Breast epithelium (tissue), 4 donors: ENCODE measurements at regions not wholly inside any gene's neighbourhood (a gene's known extent, or its start where the extent isn't known, plus 50 kb on each side); places are given as distances from the start of the nearest gene placed in this dataset.

Experiments
- DNase-seq, 2 donors: peaks; one replicate each; pipeline ENCODE4 v3.0.0-alpha.2; 2019; ENCODE audit warnings: low spot score in 2 of 2
- H3K27ac ChIP-seq, 2 donors: fragments of 200-600 bp; sonication (generic) in 1 of 2; one replicate each; pipeline ENCODE4 v1.5.1; 2016 to 2019; ENCODE audit warnings: mild to moderate bottlenecking in 1 of 2
- H3K27me3 ChIP-seq, 2 donors: fragments of 200-600 bp; sonication (generic) in 1 of 2; one replicate each; pipeline versions ENCODE4 v1.5.1 to v1.6.0; 2017 to 2019; ENCODE audit warnings: control low read depth in 1 of 2, mild to moderate bottlenecking in 1 of 2
- H3K36me3 ChIP-seq: fragments of 200-600 bp; one replicate; pipeline ENCODE4 v1.5.1; 2019
- H3K4me1 ChIP-seq, 2 donors: fragments of 200-600 bp; sonication (generic); one replicate each; pipeline ENCODE4 v1.5.1; 2016 to 2019; ENCODE audit warnings: control low read depth in 1 of 2
- H3K4me3 ChIP-seq, 3 donors: fragments of 200-600 bp; sonication (generic); 1 replicate in 2 of 3; 2 replicates in 1 of 3; pipeline ENCODE4 v1.5.1; 2016 to 2019; ENCODE audit warnings: mild to moderate bottlenecking in 3 of 3, moderate library complexity in 2 of 3
- H3K9me3 ChIP-seq, 2 donors: fragments of 200-600 bp; sonication (generic) in 1 of 2; one replicate each; pipeline ENCODE4 v1.5.1; 2016 to 2019; ENCODE audit warnings: control low read depth in 1 of 2
- POLR2A ChIP-seq: fragments of 450-650 bp; IDR thresholded peaks from one replicate; pipeline ENCODE4 v1.6.1; 2016; ENCODE audit warnings: antibody characterized with exemption, mild to moderate bottlenecking, moderate library complexity
- POLR2AphosphoS5 ChIP-seq, 3 donors: sonication (generic); formaldehyde crosslinking; IDR thresholded peaks; one replicate each; pipeline ENCODE4 v1.6.1; 2017; ENCODE audit warnings: antibody characterized with exemption in 3 of 3
- intact Hi-C: fragments of 100-400 bp; cut with DNase I; formaldehyde crosslinking; loops from one replicate; pipeline ENCODE4 v1.15.1; 2023; ENCODE audit warnings: low total_unique reads
- TF ChIP-seq, protein P1 (sequence below), 3 donors: fragments of 450-650 bp; IDR thresholded peaks; one replicate each; pipeline ENCODE4 v1.5.1; 2016 to 2017; ENCODE audit warnings: antibody characterized with exemption in 3 of 3, mild to moderate bottlenecking in 3 of 3, moderate library complexity in 3 of 3

DNA sequence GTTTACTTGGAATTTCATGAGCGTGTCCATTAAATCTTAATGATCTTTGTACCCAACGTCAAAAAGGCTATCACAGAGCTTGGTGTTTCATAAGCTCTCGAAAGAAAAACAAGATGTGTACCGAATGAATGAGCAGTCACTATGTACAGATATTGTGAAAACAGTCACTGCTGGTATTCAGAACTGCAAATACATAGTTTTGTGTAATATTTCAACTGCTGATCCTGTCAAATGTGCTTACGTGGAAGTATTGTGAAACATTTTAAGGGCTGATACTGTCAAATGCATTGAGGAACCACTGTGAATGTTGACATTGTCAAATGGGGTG lies 184.2 kb upstream of the KLHL29 start:
- H3K9me3 ChIP-seq: peaks cover 0 to 18% of the 10 kb centered on the region in 2 donors
- H3K4me3 ChIP-seq: no peak overlapping the region
- no peaks in the 10 kb centered on the region for H3K36me3 ChIP-seq
- H3K4me1 ChIP-seq: no peaks in the 10 kb centered on the region
- no peak for DNase-seq
- intact Hi-C loops: no loop called here
- TF ChIP-seq POLR2A (no peak), POLR2AphosphoS5 (IDR thresholded peaks at IDR 0.05) (no peak)
- TF ChIP-seq, protein P1, sequence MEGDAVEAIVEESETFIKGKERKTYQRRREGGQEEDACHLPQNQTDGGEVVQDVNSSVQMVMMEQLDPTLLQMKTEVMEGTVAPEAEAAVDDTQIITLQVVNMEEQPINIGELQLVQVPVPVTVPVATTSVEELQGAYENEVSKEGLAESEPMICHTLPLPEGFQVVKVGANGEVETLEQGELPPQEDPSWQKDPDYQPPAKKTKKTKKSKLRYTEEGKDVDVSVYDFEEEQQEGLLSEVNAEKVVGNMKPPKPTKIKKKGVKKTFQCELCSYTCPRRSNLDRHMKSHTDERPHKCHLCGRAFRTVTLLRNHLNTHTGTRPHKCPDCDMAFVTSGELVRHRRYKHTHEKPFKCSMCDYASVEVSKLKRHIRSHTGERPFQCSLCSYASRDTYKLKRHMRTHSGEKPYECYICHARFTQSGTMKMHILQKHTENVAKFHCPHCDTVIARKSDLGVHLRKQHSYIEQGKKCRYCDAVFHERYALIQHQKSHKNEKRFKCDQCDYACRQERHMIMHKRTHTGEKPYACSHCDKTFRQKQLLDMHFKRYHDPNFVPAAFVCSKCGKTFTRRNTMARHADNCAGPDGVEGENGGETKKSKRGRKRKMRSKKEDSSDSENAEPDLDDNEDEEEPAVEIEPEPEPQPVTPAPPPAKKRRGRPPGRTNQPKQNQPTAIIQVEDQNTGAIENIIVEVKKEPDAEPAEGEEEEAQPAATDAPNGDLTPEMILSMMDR (IDR thresholded peaks at IDR 0.05): no peak
- H3K27me3 ChIP-seq: no peaks in the 10 kb centered on the region
- H3K27ac ChIP-seq: no peak overlapping the region

DNA sequence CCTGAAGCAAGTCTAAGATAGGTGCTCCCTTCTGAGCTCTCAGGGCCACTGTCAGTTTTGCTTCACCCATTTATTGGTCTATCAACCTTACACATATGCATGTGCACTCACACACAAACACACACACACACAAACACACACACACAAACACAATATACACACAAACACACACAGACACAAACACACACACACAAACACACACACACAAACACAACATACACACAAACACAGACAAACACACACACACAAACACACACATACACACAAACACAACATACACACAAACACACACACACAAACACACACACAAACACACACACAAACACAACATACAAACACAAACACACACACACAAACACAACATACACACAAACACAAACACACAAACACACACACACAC lies 181.6 kb upstream of the KLHL29 start:
- Histone ChIP-seq H3K4me3 (no peak overlapping the region), H3K4me1 (no peaks in the 10 kb centered on the region), H3K27me3 (no peaks in the 10 kb centered on the region), H3K36me3 (no peaks in the 10 kb centered on the region), H3K27ac (no peak overlapping the region), H3K9me3 (peaks cover 0 to 18% of the 10 kb centered on the region in 2 donors)
- TF ChIP-seq POLR2AphosphoS5 (IDR thresholded peaks at IDR 0.05) (no peak), POLR2A (no peak)
- TF ChIP-seq, protein P1 (IDR thresholded peaks at IDR 0.05): no peak
- intact Hi-C loops: no loop called here
- no peak for DNase-seq

DNA sequence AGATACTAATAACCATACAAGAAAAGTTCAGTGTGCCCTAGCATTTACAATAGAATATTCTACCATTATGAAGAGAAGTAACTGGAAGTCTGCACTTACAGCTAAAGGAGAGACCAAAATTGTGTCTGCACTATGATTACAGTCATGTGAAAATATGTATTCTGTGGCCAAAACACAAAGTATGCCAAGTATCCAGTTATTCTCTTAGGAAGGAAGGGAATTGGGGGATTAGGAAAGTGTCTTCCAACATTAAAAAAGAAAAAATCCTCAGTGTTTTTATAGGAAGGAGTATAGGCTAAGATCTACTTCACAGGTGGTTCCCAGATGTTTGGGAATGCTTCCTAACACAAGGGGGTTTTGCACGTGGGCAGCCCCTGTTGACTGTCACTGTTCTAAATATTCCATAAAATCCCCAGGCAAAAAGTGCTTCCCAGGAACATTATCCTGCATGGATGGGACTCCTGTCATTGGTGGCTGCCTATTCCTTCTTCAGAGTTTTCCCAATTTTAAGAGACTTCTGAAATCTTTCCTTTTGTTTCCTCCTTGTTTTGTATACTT lies 180.2 kb upstream of the KLHL29 start:
- intact Hi-C loops: no loop called here
- Histone ChIP-seq H3K36me3 (no peaks in the 10 kb centered on the region), H3K27me3 (no peaks in the 10 kb centered on the region), H3K27ac (no peak overlapping the region), H3K9me3 (peaks cover 0 to 5% of the 10 kb centered on the region in 2 donors), H3K4me1 (no peaks in the 10 kb centered on the region), H3K4me3 (no peak overlapping the region)
- no peak for DNase-seq
- no peak for TF ChIP-seq POLR2AphosphoS5 (IDR thresholded peaks at IDR 0.05)
- no peak for TF ChIP-seq POLR2A

GRCh38 chr2:23206650-23207049 lies 178.3 kb upstream of the KLHL29 start:
- no peak for DNase-seq

GRCh38 chr2:23207871-23208270 lies 177.1 kb upstream of the KLHL29 start:
- DNase-seq: no peak
- intact Hi-C loops: no loop called here
- Histone ChIP-seq H3K27me3 (no peaks in the 10 kb centered on the region), H3K9me3 (no peaks in the 10 kb centered on the region), H3K4me1 (no peaks in the 10 kb centered on the region), H3K36me3 (no peaks in the 10 kb centered on the region), H3K4me3 (no peak overlapping the region), H3K27ac (no peak overlapping the region)
- TF ChIP-seq, protein P1 (IDR thresholded peaks at IDR 0.05): no peak
- TF ChIP-seq POLR2A (no peak), POLR2AphosphoS5 (IDR thresholded peaks at IDR 0.05) (no peak)

More at GRCh38 chr2:23206650-23207049, 178.3 kb upstream of the KLHL29 start:
- Histone ChIP-seq H3K9me3 (no peaks in the 10 kb centered on the region), H3K4me1 (no peaks in the 10 kb centered on the region), H3K27ac (no peak overlapping the region), H3K4me3 (no peak overlapping the region), H3K27me3 (no peaks in the 10 kb centered on the region), H3K36me3 (no peaks in the 10 kb centered on the region)
- TF ChIP-seq POLR2A (no peak), POLR2AphosphoS5 (IDR thresholded peaks at IDR 0.05) (no peak)
- TF ChIP-seq, protein P1 (IDR thresholded peaks at IDR 0.05): no peak
- intact Hi-C loops: no loop called here

DNA sequence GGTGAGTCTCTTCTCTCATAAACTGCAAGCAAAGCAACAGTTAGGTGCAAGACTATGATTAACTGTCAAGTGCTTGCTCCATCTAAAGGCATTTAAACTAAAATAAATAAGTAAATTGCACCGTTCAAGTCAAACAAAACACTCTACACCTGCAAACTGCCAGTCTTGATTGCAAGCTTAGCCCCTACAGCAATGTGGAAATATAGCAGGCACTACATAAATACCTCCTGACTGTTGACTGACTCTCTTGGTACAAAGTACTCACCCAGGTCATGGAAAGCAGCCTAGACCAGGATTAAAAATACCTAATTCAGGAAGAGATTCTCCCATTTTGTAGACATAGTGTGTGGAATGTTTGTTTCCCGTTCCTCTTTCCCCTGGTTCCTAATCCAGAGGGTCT lies 176.6 kb upstream of the KLHL29 start:
- Histone ChIP-seq H3K4me3 (no peak overlapping the region), H3K27me3 (no peaks in the 10 kb centered on the region), H3K36me3 (no peaks in the 10 kb centered on the region), H3K27ac (no peak overlapping the region), H3K9me3 (no peaks in the 10 kb centered on the region), H3K4me1 (no peaks in the 10 kb centered on the region)
- TF ChIP-seq POLR2A (no peak), POLR2AphosphoS5 (IDR thresholded peaks at IDR 0.05) (no peak)
- TF ChIP-seq, protein P1 (IDR thresholded peaks at IDR 0.05): no peak
- no peak for DNase-seq
- intact Hi-C loops: no loop called here
